ENCODE measurements at regions not wholly inside any gene's neighbourhood (a gene's known extent, or its start where the extent isn't known, plus 50 kb on each side); places are given as distances from the start of the nearest gene placed in this dataset.

- Histone ChIP-seq H3K9me3 (ENCODE audit: control insufficient read depth in 2 of 2, insufficient read depth in 1 of 2, low read depth in 1 of 2, low read length in 1 of 2) (peaks cover 0 to 4% of the 10 kb centered on the region in 2 donors), H3K4me1 (ENCODE audit: control insufficient read depth in 2 of 2, insufficient read depth in 2 of 2, low read length in 1 of 2) (no peaks in the 10 kb centered on the region), H3K4me3 (ENCODE audit: low read depth in 1 of 2, low read length in 2 of 2) (no peak overlapping the region), H3K27me3 (ENCODE audit: control insufficient read depth in 1 of 2, insufficient read depth in 2 of 2, low read length in 2 of 2) (no peaks in the 10 kb centered on the region), H3K36me3 (ENCODE audit: control insufficient read depth in 2 of 2, insufficient read depth in 2 of 2, low read length in 1 of 2) (no peaks in the 10 kb centered on the region), H3K27ac (ENCODE audit: low read depth in 2 of 2, low read length in 1 of 2) (no peak overlapping the region)
- 60 to 68% methylated on average over 7 of the region's 7 CpGs for WGBS, 2 donors
Observed at GRCh38 chr18:73975266-73975665, 172.4 kb downstream of the FBXO15 start.

DNA sequence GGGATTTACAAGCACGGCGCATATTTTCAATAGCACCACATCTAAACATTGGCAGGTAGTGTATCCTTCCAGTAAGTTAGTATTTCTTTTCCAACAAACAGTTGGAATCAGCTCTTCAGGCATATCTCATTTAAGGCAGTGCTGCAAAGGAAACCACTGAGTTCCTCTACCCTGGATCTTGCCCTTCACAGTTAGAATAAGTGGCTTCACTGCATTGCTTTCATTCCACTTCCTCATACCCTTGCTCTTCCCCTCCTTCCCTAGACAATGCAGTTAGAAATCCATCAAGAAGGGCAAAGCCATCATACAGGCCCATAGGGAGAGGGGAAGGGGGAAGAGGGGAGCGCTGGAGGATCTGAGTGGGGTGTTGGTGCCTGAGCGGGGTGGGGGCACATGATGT, 173.7 kb downstream of the FBXO15 start:
- Histone ChIP-seq H3K36me3 (ENCODE audit: control insufficient read depth in 2 of 2, insufficient read depth in 2 of 2, low read length in 1 of 2) (no peaks in the 10 kb centered on the region), H3K4me1 (ENCODE audit: control insufficient read depth in 2 of 2, insufficient read depth in 2 of 2, low read length in 1 of 2) (no peaks in the 10 kb centered on the region), H3K27ac (ENCODE audit: low read depth in 2 of 2, low read length in 1 of 2) (no peak overlapping the region), H3K27me3 (ENCODE audit: control insufficient read depth in 1 of 2, insufficient read depth in 2 of 2, low read length in 2 of 2) (no peaks in the 10 kb centered on the region), H3K4me3 (ENCODE audit: low read depth in 1 of 2, low read length in 2 of 2) (no peak overlapping the region), H3K9me3 (ENCODE audit: control insufficient read depth in 2 of 2, insufficient read depth in 1 of 2, low read depth in 1 of 2, low read length in 1 of 2) (peaks cover 0 to 4% of the 10 kb centered on the region in 2 donors)
- whole genome bisulfite sequencing, 2 donors = 91 to 92% methylated on average over 4 of the region's 4 CpGs

DNA sequence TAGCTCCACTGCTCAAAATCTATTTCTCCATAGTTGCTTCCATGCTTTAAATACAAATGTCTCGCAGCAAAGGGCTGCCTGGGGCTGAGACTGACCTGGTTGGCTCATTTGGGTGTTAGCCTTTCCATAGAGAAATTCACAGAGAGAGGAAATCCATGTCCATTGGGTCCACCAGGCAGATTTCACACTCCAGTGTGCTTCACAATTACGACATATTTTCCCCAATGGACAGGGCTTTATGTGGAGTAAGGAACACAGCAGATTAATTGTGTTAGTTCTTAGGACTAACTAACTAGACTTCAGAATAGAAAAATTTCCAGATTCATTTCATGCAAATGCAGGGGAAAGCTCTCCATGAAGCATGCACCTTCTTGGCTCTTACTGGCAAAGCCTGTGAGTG, 180.7 kb downstream of the FBXO15 start:
- 64 to 65% methylated on average over 2 of the region's 2 CpGs for WGBS, 2 donors
- no peak overlapping the region for H3K4me3 ChIP-seq (ENCODE audit: low read depth in 1 of 2, low read length in 2 of 2)
- no peaks in the 10 kb centered on the region for H3K4me1 ChIP-seq (ENCODE audit: control insufficient read depth in 2 of 2, insufficient read depth in 2 of 2, low read length in 1 of 2)
- H3K36me3 ChIP-seq (ENCODE audit: control insufficient read depth in 2 of 2, insufficient read depth in 2 of 2, low read length in 1 of 2) = no peaks in the 10 kb centered on the region
- no peaks in the 10 kb centered on the region for H3K9me3 ChIP-seq (ENCODE audit: control insufficient read depth in 2 of 2, insufficient read depth in 1 of 2, low read depth in 1 of 2, low read length in 1 of 2)
- H3K27me3 ChIP-seq (ENCODE audit: control insufficient read depth in 1 of 2, insufficient read depth in 2 of 2, low read length in 2 of 2) = no peaks in the 10 kb centered on the region
- H3K27ac ChIP-seq (ENCODE audit: low read depth in 2 of 2, low read length in 1 of 2) = no peak overlapping the region

- Histone ChIP-seq H3K36me3 (ENCODE audit: control insufficient read depth in 2 of 2, insufficient read depth in 2 of 2, low read length in 1 of 2) (no peaks in the 10 kb centered on the region), H3K4me3 (ENCODE audit: low read depth in 1 of 2, low read length in 2 of 2) (no peak overlapping the region), H3K4me1 (ENCODE audit: control insufficient read depth in 2 of 2, insufficient read depth in 2 of 2, low read length in 1 of 2) (no peaks in the 10 kb centered on the region), H3K9me3 (ENCODE audit: control insufficient read depth in 2 of 2, insufficient read depth in 1 of 2, low read depth in 1 of 2, low read length in 1 of 2) (peaks cover 0 to 5% of the 10 kb centered on the region in 2 donors), H3K27ac (ENCODE audit: low read depth in 2 of 2, low read length in 1 of 2) (no peak overlapping the region), H3K27me3 (ENCODE audit: control insufficient read depth in 1 of 2, insufficient read depth in 2 of 2, low read length in 2 of 2) (no peaks in the 10 kb centered on the region)
- 70 to 78% methylated on average over 3 of the region's 3 CpGs for WGBS, 2 donors
Observed at GRCh38 chr18:73962256-73962655, 185.4 kb downstream of the FBXO15 start.

GRCh38 chr18:73961804-73962203, 185.8 kb downstream of the FBXO15 start:
- no peaks in the 10 kb centered on the region for H3K36me3 ChIP-seq (ENCODE audit: control insufficient read depth in 2 of 2, insufficient read depth in 2 of 2, low read length in 1 of 2)
- H3K27ac ChIP-seq (ENCODE audit: low read depth in 2 of 2, low read length in 1 of 2) = no peak overlapping the region
- H3K9me3 ChIP-seq (ENCODE audit: control insufficient read depth in 2 of 2, insufficient read depth in 1 of 2, low read depth in 1 of 2, low read length in 1 of 2) = peaks cover 0 to 5% of the 10 kb centered on the region in 2 donors
- no peaks in the 10 kb centered on the region for H3K27me3 ChIP-seq (ENCODE audit: control insufficient read depth in 1 of 2, insufficient read depth in 2 of 2, low read length in 2 of 2)
- H3K4me1 ChIP-seq (ENCODE audit: control insufficient read depth in 2 of 2, insufficient read depth in 2 of 2, low read length in 1 of 2) = no peaks in the 10 kb centered on the region
- no peak overlapping the region for H3K4me3 ChIP-seq (ENCODE audit: low read depth in 1 of 2, low read length in 2 of 2)

DNA sequence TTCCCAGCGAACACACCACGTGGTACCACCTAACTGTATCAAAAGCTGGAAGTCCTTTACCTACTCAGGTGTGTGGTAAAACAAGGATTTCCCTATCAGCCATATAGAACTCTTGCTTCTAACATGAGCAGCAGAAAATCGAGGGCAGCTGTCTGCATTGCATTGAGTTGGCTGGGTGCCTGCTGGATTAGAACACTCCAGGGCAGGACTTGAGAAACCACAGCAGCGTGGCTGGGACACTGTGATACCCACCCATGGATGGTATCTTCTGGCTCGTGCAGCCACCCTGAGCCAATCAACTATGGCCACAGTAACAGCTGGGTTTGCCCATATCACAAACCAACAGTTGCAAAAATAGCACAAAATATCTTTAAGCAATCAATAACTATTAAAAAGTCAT, 188.3 kb downstream of the FBXO15 start:
- peaks cover 0 to 5% of the 10 kb centered on the region in 2 donors for H3K9me3 ChIP-seq (ENCODE audit: control insufficient read depth in 2 of 2, insufficient read depth in 1 of 2, low read depth in 1 of 2, low read length in 1 of 2)
- H3K36me3 ChIP-seq (ENCODE audit: control insufficient read depth in 2 of 2, insufficient read depth in 2 of 2, low read length in 1 of 2) = no peaks in the 10 kb centered on the region
- H3K4me3 ChIP-seq (ENCODE audit: low read depth in 1 of 2, low read length in 2 of 2) = no peak overlapping the region
- H3K27me3 ChIP-seq (ENCODE audit: control insufficient read depth in 1 of 2, insufficient read depth in 2 of 2, low read length in 2 of 2) = no peaks in the 10 kb centered on the region
- 51 to 52% methylated on average over 5 of the region's 5 CpGs for WGBS, 2 donors
- no peaks in the 10 kb centered on the region for H3K4me1 ChIP-seq (ENCODE audit: control insufficient read depth in 2 of 2, insufficient read depth in 2 of 2, low read length in 1 of 2)
- H3K27ac ChIP-seq (ENCODE audit: low read depth in 2 of 2, low read length in 1 of 2) = no peak overlapping the region

DNA sequence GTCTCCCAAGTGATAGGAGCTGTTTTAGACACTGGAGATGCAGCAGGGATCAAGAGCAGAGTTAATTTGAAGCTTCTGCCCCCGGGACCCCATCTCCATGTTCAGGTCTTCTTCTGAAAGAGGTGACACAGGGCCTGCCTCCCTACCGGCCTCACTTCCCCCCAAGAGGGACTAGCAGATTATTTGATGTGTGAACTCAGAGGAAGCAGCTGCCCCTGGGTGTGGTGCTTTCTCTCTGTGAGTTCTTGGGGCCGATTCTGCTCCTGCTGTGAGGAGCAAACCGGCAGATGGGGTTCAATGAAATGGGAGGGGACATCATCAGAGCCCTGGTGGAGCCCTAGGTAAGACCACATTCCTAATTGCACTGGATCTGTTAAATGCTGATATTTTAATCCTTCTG, 193.4 kb downstream of the FBXO15 start:
- Histone ChIP-seq H3K4me1 (ENCODE audit: control insufficient read depth in 2 of 2, insufficient read depth in 2 of 2, low read length in 1 of 2) (no peaks in the 10 kb centered on the region), H3K27ac (ENCODE audit: low read depth in 2 of 2, low read length in 1 of 2) (no peak overlapping the region), H3K36me3 (ENCODE audit: control insufficient read depth in 2 of 2, insufficient read depth in 2 of 2, low read length in 1 of 2) (no peaks in the 10 kb centered on the region), H3K4me3 (ENCODE audit: low read depth in 1 of 2, low read length in 2 of 2) (no peak overlapping the region), H3K9me3 (ENCODE audit: control insufficient read depth in 2 of 2, insufficient read depth in 1 of 2, low read depth in 1 of 2, low read length in 1 of 2) (peaks cover 0 to 2% of the 10 kb centered on the region in 2 donors), H3K27me3 (ENCODE audit: control insufficient read depth in 1 of 2, insufficient read depth in 2 of 2, low read length in 2 of 2) (no peaks in the 10 kb centered on the region)
- 30 to 36% methylated on average over 4 of the region's 4 CpGs for whole genome bisulfite sequencing, 2 donors

DNA sequence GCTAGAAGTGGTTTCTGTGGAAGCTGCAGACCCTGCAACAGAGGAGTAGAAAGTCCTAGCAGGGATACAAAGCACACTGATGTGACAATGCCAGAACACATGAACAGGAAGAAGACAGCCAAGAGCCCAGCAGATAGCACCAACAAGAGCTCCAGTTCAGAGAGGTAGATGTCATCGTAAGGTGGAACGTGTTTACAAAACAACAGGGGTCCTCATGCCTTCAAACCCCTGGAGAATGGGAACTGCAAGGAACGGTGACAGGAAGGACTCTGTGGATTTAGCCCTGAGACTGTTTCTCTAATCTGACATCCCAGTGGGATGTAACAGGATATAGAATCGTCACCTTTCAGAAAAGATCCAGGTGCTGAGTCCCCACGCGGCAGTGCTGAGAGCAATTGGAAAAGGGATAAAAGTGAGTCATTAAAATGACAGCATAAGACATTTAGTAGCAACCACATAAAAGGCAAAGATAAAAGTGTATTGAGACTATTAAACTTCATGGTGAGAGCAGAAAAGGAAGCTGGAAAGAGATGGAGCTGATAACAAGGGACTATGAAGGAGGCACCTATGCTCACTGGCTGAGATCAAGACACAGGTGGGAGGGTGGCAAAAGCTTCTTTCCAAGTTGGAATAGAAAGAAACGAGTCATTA, 195.2 kb downstream of the FBXO15 start:
- WGBS, 2 donors = 49 to 50% methylated on average over 7 of the region's 7 CpGs
- H3K27me3 ChIP-seq (ENCODE audit: control insufficient read depth in 1 of 2, insufficient read depth in 2 of 2, low read length in 2 of 2) = no peaks in the 10 kb centered on the region
- H3K36me3 ChIP-seq (ENCODE audit: control insufficient read depth in 2 of 2, insufficient read depth in 2 of 2, low read length in 1 of 2) = no peaks in the 10 kb centered on the region
- no peaks in the 10 kb centered on the region for H3K9me3 ChIP-seq (ENCODE audit: control insufficient read depth in 2 of 2, insufficient read depth in 1 of 2, low read depth in 1 of 2, low read length in 1 of 2)
- no peak overlapping the region for H3K4me3 ChIP-seq (ENCODE audit: low read depth in 1 of 2, low read length in 2 of 2)
- H3K4me1 ChIP-seq (ENCODE audit: control insufficient read depth in 2 of 2, insufficient read depth in 2 of 2, low read length in 1 of 2) = no peaks in the 10 kb centered on the region
- H3K27ac ChIP-seq (ENCODE audit: low read depth in 2 of 2, low read length in 1 of 2) = no peak overlapping the region

DNA sequence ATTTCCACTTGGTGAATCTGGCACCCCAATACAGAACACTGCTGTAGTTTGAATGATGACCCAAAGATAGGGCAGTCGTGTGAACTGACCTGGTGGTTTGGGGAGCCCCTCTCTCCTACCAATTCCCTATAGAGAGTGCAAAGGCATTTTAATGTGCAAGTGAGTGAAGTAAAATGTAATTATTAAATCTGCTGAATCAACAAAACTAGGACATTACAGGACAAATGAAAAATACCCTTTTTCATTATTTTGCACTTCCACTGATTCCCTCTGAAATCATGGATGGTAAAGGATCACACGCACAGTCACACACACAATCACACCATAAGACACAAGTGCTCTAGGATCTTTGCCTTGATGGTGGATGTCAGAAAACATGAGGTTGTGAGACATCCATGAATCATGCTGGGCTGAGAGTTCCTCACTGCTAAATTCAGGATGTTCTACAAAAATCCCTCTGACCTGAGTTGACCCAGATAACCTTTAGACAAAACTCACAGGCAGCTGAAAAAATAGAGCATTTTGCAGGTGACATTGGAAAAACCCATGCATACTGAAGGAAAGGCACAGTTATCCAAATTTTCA, 197.4 kb downstream of the FBXO15 start:
- 87% methylated on average over 2 of the region's 2 CpGs for WGBS, 2 donors
- Histone ChIP-seq H3K27me3 (ENCODE audit: control insufficient read depth in 1 of 2, insufficient read depth in 2 of 2, low read length in 2 of 2) (no peaks in the 10 kb centered on the region), H3K4me1 (ENCODE audit: control insufficient read depth in 2 of 2, insufficient read depth in 2 of 2, low read length in 1 of 2) (no peaks in the 10 kb centered on the region), H3K36me3 (ENCODE audit: control insufficient read depth in 2 of 2, insufficient read depth in 2 of 2, low read length in 1 of 2) (no peaks in the 10 kb centered on the region), H3K4me3 (ENCODE audit: low read depth in 1 of 2, low read length in 2 of 2) (no peak overlapping the region), H3K27ac (ENCODE audit: low read depth in 2 of 2, low read length in 1 of 2) (no peak overlapping the region), H3K9me3 (ENCODE audit: control insufficient read depth in 2 of 2, insufficient read depth in 1 of 2, low read depth in 1 of 2, low read length in 1 of 2) (peaks cover 0 to 3% of the 10 kb centered on the region in 2 donors)

- no peak overlapping the region for H3K4me3 ChIP-seq (ENCODE audit: low read depth in 1 of 2, low read length in 2 of 2)
- no peaks in the 10 kb centered on the region for H3K27me3 ChIP-seq (ENCODE audit: control insufficient read depth in 1 of 2, insufficient read depth in 2 of 2, low read length in 2 of 2)
- H3K36me3 ChIP-seq (ENCODE audit: control insufficient read depth in 2 of 2, insufficient read depth in 2 of 2, low read length in 1 of 2) = no peaks in the 10 kb centered on the region
- no peak overlapping the region for H3K27ac ChIP-seq (ENCODE audit: low read depth in 2 of 2, low read length in 1 of 2)
- WGBS, 2 donors = 83 to 89% methylated on average over 3 of the region's 3 CpGs
- H3K9me3 ChIP-seq (ENCODE audit: control insufficient read depth in 2 of 2, insufficient read depth in 1 of 2, low read depth in 1 of 2, low read length in 1 of 2) = peaks cover 0 to 3% of the 10 kb centered on the region in 2 donors
- no peaks in the 10 kb centered on the region for H3K4me1 ChIP-seq (ENCODE audit: control insufficient read depth in 2 of 2, insufficient read depth in 2 of 2, low read length in 1 of 2)
Observed at GRCh38 chr18:73948497-73948896, 199.1 kb downstream of the FBXO15 start.
